ENCODE measurements at regions not wholly inside any gene's neighbourhood (a gene's known extent, or its start where the extent isn't known, plus 50 kb on each side); places are given as distances from the start of the nearest gene placed in this dataset.
A peak's percentile ranks its signal among the peaks of the same experiment; 100 is the strongest.

DNA sequence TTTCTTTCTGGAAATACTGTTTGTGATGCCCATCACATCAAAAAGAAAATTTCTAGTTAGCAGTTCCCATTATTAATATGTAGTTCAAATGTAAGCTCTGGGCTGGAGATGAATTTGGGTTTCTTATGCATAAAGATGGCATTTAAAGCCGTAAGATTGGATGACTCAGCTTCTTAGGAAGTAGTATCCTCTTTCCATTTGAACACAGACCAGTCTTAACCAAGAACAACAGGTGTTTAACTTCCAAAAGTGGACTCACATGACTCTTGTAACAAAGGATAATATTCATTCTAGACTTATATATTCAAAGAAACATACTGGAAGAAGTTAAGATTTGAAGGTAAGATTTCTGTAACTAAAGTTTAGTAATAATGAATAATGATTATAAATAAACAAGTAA is 330.5 kb downstream of the TLR4 start:
- DNase-seq (ENCODE audit: low spot score, unreplicated experiment) = no peak
- Mint-ChIP-seq H3K27me3 (no peaks in the 10 kb centered on the region), H3K27ac (no peak overlapping the region), H3K4me3 (ENCODE audit: low read depth) (no peak overlapping the region), H3K9me3 (ENCODE audit: low read depth) (no peaks in the 10 kb centered on the region), H3K36me3 (ENCODE audit: insufficient read depth) (no peaks in the 10 kb centered on the region), H3K4me1 (ENCODE audit: low read depth) (no peaks in the 10 kb centered on the region)
- TF ChIP-seq, protein P1, sequence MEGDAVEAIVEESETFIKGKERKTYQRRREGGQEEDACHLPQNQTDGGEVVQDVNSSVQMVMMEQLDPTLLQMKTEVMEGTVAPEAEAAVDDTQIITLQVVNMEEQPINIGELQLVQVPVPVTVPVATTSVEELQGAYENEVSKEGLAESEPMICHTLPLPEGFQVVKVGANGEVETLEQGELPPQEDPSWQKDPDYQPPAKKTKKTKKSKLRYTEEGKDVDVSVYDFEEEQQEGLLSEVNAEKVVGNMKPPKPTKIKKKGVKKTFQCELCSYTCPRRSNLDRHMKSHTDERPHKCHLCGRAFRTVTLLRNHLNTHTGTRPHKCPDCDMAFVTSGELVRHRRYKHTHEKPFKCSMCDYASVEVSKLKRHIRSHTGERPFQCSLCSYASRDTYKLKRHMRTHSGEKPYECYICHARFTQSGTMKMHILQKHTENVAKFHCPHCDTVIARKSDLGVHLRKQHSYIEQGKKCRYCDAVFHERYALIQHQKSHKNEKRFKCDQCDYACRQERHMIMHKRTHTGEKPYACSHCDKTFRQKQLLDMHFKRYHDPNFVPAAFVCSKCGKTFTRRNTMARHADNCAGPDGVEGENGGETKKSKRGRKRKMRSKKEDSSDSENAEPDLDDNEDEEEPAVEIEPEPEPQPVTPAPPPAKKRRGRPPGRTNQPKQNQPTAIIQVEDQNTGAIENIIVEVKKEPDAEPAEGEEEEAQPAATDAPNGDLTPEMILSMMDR (IDR thresholded peaks at IDR 0.05; ENCODE audit: unreplicated experiment) = no peak

DNA sequence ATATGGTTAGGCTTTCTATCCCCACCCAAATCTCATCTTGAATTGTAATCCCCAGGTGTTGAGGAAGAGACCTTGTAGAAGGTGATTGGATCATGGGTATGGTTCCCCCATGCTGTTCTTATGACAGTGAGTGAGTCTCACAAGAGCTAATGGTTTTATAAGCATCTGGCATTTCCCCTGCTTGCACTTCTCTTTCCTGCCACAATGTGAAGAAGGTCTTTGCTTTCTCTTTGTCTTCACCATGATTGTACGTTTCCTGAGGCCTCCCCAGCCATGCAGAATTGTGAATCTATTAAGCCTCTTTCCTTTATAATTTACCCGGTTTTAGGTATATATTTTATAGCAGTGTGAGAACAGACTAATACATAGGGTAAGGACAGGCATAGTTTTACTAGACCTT is 334.5 kb downstream of the TLR4 start:
- TF ChIP-seq, protein P1 (IDR thresholded peaks at IDR 0.05; ENCODE audit: unreplicated experiment) = no peak
- H3K4me1 Mint-ChIP-seq (ENCODE audit: low read depth) = no peaks in the 10 kb centered on the region
- DNase-seq (ENCODE audit: low spot score, unreplicated experiment) = no peak
- no peaks in the 10 kb centered on the region for H3K27me3 Mint-ChIP-seq
- no peak overlapping the region for H3K4me3 Mint-ChIP-seq (ENCODE audit: low read depth)
- H3K27ac Mint-ChIP-seq = no peak overlapping the region
- no peaks in the 10 kb centered on the region for H3K9me3 Mint-ChIP-seq (ENCODE audit: low read depth)
- no peaks in the 10 kb centered on the region for H3K36me3 Mint-ChIP-seq (ENCODE audit: insufficient read depth)

DNA sequence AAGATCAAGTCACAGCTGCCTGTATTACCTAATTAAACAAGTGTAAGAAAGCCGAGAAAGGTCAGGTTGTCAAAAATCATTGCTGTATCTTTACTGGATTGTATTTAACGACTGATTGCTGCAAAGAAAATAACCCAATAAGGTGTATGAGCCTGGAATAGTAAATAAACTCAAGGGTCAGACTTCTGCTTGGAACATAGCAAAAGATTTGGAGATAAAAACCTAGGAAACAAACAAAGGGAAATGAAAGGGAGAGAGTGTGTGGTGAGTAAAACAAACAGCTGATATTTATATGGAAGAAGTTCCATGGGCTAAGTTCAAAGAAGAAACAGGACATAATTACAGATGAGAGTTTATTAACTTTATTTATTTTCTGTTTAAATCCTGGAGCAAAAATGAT is 354.0 kb downstream of the TLR4 start:
- Mint-ChIP-seq H3K27me3 (no peaks in the 10 kb centered on the region), H3K9me3 (ENCODE audit: low read depth) (no peaks in the 10 kb centered on the region), H3K27ac (no peak overlapping the region), H3K36me3 (ENCODE audit: insufficient read depth) (no peaks in the 10 kb centered on the region), H3K4me3 (ENCODE audit: low read depth) (no peak overlapping the region), H3K4me1 (ENCODE audit: low read depth) (peaks cover 8% of the 10 kb centered on the region)
- TF ChIP-seq, protein P1 (IDR thresholded peaks at IDR 0.05; ENCODE audit: unreplicated experiment) = no peak
- no peak for DNase-seq (ENCODE audit: low spot score, unreplicated experiment)

DNA sequence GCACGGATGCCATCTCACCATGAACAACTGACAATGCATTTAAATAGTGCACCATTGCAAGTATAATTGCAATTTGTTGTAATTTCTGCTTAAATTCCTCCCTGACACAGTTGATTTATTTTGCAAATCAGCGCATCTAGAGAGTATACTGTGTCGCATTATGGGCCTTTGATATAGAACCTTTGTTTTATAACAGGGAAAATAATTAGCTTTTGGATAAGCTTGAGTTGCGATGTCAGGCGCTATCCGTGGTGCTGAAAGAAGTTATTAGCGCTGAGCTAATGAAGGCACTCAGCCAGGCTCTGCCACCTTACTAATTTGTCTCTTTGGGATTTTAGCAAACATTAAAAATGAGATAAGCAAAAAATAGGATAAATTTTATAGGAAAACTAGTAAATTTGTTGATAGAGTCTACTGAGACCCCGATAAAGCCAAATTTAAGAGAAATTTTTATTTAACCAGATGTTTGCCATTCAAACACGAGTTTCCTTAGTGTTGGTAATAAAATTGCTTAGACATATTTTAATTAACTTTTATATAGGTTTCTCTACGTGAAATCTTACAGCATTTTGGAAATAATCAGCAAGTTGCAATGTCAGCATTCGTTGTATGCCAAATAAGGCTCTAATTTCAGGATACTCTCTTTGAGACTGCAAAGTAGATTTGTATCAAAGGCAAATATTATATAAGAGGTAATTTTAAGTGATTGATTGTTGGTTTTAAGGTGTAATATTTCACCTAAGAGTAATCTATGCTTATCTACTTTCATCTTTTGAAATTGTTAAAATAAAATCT is 355.5 kb downstream of the TLR4 start:
- no peaks in the 10 kb centered on the region for H3K27me3 Mint-ChIP-seq
- TF ChIP-seq, protein P1 (IDR thresholded peaks at IDR 0.05; ENCODE audit: unreplicated experiment) = no peak
- H3K4me3 Mint-ChIP-seq (ENCODE audit: low read depth) = no peak overlapping the region
- H3K36me3 Mint-ChIP-seq (ENCODE audit: insufficient read depth) = no peaks in the 10 kb centered on the region
- peak; percentile 22 for DNase-seq (ENCODE audit: low spot score, unreplicated experiment)
- peaks cover 3% of the 10 kb centered on the region for H3K9me3 Mint-ChIP-seq (ENCODE audit: low read depth)
- peaks cover 12% of the 10 kb centered on the region for H3K4me1 Mint-ChIP-seq (ENCODE audit: low read depth)
- H3K27ac Mint-ChIP-seq = no peak overlapping the region

DNA sequence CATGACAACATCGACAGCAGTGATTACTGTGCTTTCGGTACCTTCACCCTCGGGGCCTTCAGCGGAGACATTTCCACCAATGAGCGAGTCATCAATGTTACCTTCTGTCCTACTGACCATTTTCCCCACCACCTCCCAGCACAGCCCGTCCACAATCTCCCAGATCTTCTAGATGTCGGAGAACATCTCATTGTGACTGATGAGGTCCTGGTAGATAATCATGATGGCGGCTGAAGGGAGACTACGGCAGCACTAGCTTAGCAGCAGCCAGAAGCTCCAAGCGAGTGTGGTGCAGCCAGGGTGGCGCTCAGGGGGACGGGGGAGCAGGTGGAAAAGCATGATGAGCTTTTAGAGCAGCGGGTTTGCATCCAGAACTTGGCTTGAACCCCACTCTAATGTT is 379.0 kb downstream of the TLR4 start:
- H3K27ac Mint-ChIP-seq = no peak overlapping the region
- H3K36me3 Mint-ChIP-seq (ENCODE audit: insufficient read depth) = no peaks in the 10 kb centered on the region
- no peak for DNase-seq (ENCODE audit: low spot score, unreplicated experiment)
- no peak overlapping the region for H3K4me3 Mint-ChIP-seq (ENCODE audit: low read depth)
- no peaks in the 10 kb centered on the region for H3K9me3 Mint-ChIP-seq (ENCODE audit: low read depth)
- no peaks in the 10 kb centered on the region for H3K27me3 Mint-ChIP-seq
- TF ChIP-seq, protein P1 (IDR thresholded peaks at IDR 0.05; ENCODE audit: unreplicated experiment) = no peak
- no peaks in the 10 kb centered on the region for H3K4me1 Mint-ChIP-seq (ENCODE audit: low read depth)

Measured in progenitor cell of endocrine pancreas (in vitro differentiated cells).